Upper lobe of left lung (tissue), 4 donors: ENCODE measurements at regions not wholly inside any gene's neighbourhood (a gene's known extent, or its start where the extent isn't known, plus 50 kb on each side); places are given as distances from the start of the nearest gene placed in this dataset.

ENCODE experiments used
- EP300 ChIP-seq, 4 donors: sonication (generic); formaldehyde crosslinking; IDR thresholded peaks; one replicate each; pipeline ENCODE4 v1.5.1; 2017; ENCODE audit warnings: antibody characterized with exemption in 4 of 4, control low read depth in 2 of 4
- TF ChIP-seq, protein P1 (sequence below), 6 experiments: fragments of 450-650 bp in 4 of 6; fragments of 200-600 bp in 2 of 6; sonication (generic) in 2 of 6; IDR thresholded peaks; one replicate each; pipeline ENCODE4 v1.5.1; 2016 to 2019; ENCODE audit warnings: antibody characterized with exemption in 6 of 6

DNA sequence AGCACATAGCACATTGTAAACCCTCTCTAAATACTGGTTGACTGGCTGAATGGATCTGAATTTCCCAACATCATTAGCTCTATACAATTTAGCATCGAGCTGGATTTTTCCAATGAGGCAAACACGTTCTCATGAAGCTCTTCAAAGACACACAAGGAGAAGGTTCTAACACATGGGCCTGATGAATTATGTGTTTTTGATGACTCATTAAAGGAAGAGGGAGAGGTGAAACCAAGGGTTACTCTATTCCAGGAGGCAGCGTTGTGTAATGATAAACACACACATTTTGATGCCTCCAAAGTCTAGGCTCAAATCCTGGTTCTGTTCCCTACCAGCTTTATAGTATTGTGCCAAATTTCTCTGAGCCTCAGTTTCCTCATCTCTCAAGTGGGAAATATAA, 84.3 kb downstream of the PFDN4 start:
- TF ChIP-seq, protein P1, sequence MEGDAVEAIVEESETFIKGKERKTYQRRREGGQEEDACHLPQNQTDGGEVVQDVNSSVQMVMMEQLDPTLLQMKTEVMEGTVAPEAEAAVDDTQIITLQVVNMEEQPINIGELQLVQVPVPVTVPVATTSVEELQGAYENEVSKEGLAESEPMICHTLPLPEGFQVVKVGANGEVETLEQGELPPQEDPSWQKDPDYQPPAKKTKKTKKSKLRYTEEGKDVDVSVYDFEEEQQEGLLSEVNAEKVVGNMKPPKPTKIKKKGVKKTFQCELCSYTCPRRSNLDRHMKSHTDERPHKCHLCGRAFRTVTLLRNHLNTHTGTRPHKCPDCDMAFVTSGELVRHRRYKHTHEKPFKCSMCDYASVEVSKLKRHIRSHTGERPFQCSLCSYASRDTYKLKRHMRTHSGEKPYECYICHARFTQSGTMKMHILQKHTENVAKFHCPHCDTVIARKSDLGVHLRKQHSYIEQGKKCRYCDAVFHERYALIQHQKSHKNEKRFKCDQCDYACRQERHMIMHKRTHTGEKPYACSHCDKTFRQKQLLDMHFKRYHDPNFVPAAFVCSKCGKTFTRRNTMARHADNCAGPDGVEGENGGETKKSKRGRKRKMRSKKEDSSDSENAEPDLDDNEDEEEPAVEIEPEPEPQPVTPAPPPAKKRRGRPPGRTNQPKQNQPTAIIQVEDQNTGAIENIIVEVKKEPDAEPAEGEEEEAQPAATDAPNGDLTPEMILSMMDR (IDR thresholded peaks at IDR 0.05): no peak
- no peak for TF ChIP-seq EP300 (IDR thresholded peaks at IDR 0.05)
